HG03342 (cell line): ENCODE measurements at regions not wholly inside any gene's neighbourhood (a gene's known extent, or its start where the extent isn't known, plus 50 kb on each side); places are given as distances from the start of the nearest gene placed in this dataset.
A peak's percentile ranks its signal among the peaks of the same experiment; 100 is the strongest.

ENCODE experiments used
- ATAC-seq: cut with Tn5 transposase; IDR thresholded peaks from one replicate; pipeline ENCODE4 v1.9.1; 2021; ENCODE audit warnings: mild to moderate bottlenecking, moderate library complexity; ENCODE audit not compliant: unreplicated experiment

- ATAC-seq, result no peak
These were observed 79.7 kb upstream of the EDNRA start for GRCh38 chr4:147401221-147401620.

GRCh38 chr4:147407261-147408045 is 73.4 kb upstream of the EDNRA start:
- ATAC-seq, result peak; percentile 46

- no peak for ATAC-seq
These were observed 72.7 kb upstream of the EDNRA start for GRCh38 chr4:147408189-147408588.

GRCh38 chr4:147409350-147409749 is 71.5 kb upstream of the EDNRA start:
- no peak for ATAC-seq

GRCh38 chr4:147418226-147418625 is 62.7 kb upstream of the EDNRA start:
- ATAC-seq, result no peak

- ATAC-seq, result no peak
These were observed 59.4 kb upstream of the EDNRA start for GRCh38 chr4:147421456-147421855.

- no peak for ATAC-seq
These were observed 57.7 kb upstream of the EDNRA start for GRCh38 chr4:147423229-147423628.

GRCh38 chr4:147425019-147425418 is 55.9 kb upstream of the EDNRA start:
- no peak for ATAC-seq

GRCh38 chr4:147428583-147428982 is 52.3 kb upstream of the EDNRA start:
- ATAC-seq, result no peak

- no peak for ATAC-seq
These were observed 50.8 kb upstream of the EDNRA start for GRCh38 chr4:147430111-147430510.
